Muscle of back (tissue), 3 donors: ENCODE measurements at regions not wholly inside any gene's neighbourhood (a gene's known extent, or its start where the extent isn't known, plus 50 kb on each side); places are given as distances from the start of the nearest gene placed in this dataset.

Experiments used
- DNase-seq, 3 donors: peaks; one replicate each; pipeline versions ENCODE4 v3.0.0 to v3.0.0-alpha.2; 2013

DNA sequence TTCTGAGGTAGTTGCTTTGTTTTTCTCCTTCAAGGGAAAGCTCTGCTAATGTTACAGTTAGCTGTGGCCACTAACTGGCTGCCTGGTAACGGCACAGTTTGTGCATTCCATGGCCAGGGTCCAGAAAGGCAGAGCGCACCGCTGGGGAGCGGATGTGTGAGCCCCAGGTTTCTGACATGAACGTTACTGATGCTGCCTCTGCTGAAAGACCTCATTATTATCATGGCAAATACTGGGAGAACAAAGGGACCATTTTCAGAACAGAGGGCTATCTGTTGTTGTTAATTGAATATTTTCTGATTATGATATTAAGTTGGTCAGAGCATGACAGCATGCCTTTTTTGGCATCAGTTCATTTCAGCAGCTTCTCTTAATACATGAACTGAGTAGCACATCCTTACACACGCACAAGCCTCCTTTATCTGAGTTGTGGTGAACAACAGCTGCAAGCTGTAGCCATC lies 134.1 kb downstream of the NUDT12 start:
- DNase-seq = peak; percentile 48 to 74 (median 53)

DNA sequence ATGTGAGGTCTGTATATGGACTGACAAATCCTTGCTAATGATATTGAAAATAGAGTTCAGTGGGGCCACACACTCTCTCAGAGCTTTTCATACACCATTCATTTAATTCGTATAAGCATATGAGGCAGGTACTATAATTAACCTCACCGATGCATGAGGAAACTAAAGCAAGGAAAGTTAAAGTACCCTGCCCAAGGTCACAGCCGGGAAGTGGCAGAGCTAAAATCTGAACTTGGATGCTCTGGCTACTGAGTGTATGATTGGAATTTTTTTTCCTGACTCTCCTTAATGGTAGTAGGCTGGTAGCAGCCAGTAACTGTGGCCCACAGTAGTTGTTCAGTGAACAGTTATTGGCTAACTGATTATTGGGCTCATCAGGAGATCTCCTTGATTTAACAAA lies 135.3 kb downstream of the NUDT12 start:
- DNase-seq = no peak

DNA sequence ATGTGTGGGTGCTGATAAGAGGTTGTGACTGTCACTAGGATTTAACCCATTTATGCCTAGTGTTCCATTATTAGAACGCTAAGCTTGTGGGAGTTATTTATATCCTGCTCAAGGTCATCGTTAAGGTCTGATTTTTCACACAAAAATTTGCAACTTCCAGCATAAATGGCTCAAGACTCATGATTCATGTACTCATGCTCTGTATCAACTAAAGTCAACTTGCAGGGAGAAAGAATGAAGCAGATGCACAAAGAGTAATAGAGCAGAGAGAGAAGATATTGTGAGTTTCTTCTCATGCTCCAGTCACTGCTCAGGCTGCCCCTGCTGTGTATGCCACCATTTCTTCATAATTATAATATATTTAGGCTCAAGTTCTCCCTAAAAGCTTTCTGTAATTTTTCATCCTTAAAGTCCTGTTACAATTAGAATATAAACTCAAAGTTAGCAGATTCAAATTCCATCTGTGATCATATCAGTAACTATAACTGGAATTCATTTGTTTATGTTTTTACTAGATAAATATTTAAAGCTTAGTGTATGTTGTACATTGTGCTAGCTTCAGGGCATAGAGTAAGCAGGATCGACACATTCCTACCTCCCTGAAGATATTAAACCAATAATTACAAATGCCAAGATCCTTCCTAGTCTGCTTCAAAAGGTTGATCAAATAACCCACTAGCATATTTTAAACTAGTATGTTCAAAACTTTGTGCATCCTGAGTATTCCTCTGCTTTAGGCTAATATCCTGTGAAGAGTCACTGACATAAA lies 136.7 kb downstream of the NUDT12 start:
- no peak for DNase-seq

DNA sequence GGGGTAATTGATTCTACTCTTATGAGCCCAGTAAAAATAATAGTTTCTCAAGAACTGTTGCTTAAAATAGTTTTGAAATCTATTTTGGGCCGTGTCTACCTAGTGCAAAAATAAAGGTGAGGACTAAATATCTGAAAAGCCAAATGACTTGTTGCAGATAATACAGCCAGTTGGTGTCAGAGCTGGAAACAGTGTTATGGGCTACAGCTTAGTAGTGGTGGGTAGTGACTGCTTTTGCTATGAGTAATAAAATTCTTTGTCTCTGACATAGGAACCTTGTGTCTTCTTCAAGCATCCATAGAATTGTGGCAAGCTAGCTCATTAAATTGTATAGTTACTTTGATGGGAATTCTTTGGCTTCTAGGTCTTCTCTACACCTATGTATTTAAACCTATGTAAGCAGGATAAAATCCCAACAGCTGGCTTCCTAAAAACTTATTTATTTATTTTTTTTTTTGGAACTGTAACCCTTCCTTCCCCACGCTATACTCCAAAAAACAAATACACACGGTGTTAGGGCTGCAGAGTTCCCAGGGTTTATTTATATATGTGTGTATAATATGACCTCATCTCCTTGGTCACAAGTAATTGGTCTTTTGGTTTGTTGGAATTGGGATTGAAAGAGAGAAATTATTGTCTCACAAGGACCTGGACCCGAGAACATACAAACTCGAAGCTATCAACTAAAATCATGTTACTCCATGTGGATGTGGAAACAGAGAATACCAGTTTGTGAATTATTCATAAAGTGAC lies 138.0 kb downstream of the NUDT12 start:
- DNase-seq = peak in 1 of 3 donors; percentile 51

DNA sequence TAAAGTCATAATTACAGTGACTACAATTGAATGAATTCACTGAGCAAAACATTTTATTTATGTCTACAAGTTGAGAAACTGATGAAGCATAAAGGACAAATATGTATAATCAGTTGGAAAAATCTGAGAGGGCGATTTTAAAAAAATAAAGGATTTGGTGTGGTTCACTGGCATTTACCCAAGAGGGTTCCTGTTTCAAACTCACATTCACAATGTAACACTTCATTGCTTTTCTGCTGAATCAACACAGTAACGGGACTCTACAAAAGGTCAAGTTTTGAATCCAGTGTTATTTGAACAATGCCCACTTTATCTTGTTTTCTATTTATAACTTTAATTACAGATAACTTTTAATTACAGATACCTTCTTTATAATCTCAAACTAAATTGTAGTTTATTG lies 138.6 kb downstream of the NUDT12 start:
- DNase-seq = no peak

DNA sequence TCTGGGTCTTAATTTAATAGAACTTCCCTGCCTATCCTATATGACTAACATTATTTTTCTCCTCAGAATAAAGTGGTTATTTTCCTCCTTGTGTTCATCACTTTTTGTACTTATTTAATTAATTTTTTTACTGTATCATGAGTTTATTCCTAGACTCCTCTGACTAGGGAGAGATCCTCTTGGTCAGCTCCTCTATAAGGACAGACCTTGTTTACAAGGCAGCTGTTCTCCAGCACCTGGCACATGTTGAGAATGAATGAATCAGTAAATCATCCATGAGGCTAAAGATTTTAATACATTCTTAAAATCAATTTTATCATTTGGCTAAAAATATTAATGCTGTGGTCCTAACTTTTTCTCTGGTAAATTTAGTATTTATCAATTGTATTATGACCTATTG lies 139.8 kb downstream of the NUDT12 start:
- DNase-seq = peak in 1 of 3 donors; percentile 16

DNA sequence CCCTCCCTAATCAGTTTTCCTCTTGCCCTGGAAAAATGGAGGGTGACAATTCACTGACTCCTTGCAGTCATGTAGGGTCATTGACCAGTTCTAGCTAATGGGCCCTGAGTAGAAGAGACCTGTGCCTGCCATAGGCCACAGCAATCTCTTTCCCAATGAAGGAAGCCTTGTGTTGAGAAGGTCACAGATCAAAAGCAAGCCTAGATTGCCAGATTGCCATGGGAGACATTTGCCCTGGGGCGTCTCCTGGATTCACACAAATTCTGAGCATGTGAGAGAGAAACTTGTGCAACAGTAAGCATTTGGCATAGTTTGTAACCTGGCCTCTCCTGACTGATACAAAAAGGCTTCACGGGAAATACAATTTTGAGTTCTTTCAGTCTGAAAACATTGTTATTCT lies 148.0 kb downstream of the NUDT12 start:
- no peak for DNase-seq

DNA sequence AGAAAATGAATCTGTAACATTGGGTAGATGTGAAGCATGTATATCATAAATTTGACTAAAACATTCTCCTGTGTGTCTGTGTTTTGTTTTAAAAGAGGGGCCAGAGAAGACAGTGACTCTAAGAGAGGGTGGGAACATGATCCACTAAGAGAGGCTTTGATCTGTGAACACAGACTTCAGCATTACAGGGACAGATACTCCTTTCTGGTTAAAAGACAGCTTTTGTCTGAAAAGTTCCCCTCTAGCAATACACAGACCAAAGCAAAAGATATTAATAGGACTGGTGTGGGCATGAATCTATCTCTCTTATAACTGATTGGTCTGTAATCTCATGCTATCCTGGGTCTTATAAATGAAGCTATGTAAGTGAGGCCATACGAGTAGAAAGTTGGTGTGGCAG lies 150.9 kb downstream of the NUDT12 start:
- DNase-seq = no peak

DNA sequence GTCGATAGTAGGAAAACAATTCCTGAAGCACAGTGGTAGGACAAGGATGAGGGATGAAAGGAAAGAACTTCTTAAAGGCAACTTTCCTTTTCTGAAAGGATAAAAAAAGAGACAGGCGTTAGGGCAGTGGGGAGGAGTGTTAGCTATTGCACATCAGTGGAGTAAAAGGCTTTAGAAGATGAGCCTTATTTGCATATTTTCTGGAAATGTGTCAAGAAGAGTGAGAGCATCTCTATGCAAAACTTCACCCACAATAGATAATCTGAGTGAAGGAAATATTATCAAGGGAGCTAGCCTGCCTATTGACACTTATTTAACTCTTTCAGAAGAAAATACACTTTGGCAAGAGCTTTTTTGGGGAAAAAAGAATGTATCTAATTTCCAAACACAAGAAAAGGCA lies 151.6 kb downstream of the MACIR start:
- DNase-seq = no peak

DNA sequence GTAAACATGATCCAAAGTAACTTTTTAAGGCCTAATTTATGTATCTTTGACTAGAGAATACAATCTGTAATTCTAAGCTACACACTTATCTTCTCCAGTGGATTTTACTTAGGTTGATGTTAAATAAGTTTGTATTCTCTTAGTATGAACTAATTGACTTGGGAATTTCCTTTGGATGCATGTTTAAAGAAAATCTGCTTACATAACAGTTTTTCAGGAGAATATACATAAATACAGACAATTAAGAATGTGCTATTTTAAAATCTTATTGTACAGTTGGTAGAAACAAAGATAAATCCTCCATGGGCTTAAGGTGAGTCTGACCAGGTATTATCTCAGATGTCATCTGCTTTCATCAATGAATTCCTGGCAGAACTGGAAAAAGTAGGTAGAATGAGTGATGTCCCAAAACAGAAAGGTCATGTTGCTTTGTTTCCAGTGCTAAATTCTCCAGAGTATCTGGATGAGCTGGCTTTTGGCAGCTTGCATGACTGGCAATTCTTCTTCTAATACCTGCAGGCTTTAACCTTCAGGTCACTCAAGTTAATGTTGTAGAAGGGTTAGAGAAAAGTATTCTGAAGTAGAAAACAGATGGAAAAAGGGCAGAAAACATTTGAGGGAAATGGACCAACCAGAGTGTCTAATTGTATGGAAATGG lies 150.6 kb downstream of the MACIR start:
- DNase-seq = no peak

DNA sequence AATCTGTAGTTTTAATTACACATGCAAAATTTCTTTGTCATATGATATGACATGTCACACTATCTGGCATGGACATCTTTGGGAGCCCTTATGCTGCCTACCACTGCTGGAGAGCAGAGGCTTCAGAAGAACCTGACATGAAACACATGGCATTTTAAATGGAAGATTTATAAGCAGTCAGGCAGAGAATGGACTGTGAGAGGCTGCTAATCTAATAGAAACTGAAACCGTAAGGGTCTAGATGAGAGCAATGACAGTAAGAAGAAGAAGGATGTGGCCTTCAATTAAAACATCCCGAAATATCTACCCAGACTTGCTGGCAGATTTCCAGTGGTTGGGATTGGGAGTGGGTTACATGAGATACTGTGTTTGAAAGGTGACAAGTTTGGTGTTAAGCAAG lies 149.8 kb downstream of the MACIR start:
- DNase-seq = no peak

DNA sequence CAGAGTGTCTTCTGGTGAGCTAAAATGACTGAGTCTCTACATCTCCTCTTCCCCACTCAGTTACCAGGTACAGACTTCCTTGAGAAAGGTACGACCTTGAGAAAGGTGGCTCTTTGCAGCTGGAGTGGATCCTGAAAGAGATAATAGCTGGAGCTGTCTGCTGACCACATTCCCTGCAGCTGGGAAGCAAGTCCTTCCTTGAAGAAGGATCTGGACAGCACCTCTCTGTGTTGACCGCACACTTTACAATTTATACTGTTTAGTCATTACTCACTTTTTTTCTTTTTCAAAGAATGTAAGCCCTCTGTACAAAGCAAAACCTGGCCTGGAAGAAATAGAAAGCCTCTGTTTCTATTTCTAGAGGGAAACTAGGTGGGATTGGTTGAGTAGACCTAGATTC lies 148.8 kb downstream of the MACIR start:
- DNase-seq = no peak

DNA sequence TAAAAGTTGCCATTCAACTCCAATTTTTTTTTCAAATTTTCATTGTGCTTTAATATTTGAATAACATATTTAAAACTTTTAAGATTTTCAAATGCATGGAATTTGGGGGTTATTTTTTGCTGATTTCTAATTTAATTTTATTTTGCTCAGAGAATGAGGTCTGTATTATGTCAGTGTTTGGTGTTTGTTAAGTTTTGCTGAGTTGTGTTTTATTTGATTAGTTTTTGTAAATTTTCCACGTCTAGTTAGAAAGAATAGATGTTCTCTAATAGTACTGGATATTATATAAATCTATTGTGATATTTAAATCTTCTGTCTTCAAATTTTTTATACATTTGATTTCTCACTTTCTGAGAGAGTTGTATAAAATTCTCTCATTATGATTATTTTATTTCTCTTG lies 145.9 kb downstream of the MACIR start:
- no peak for DNase-seq

DNA sequence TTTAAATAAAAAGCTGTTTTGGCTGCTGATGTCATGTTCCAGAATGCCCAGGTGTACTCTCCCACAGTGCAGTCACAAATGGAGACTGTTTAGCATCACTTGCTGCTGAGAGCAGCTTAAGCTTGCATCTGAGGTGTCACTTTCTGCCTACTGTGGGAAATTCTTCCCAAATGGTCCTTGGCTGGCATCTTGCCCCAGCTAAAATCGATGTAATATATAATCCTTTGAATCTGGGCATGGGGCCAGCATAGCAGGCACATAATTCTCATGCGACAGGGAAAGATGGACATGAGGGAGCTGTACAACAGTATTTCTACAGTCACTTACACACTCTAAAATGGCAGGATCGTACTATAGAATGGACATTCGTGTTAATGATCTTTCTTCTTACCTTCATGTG lies 144.3 kb downstream of the MACIR start:
- no peak for DNase-seq

DNA sequence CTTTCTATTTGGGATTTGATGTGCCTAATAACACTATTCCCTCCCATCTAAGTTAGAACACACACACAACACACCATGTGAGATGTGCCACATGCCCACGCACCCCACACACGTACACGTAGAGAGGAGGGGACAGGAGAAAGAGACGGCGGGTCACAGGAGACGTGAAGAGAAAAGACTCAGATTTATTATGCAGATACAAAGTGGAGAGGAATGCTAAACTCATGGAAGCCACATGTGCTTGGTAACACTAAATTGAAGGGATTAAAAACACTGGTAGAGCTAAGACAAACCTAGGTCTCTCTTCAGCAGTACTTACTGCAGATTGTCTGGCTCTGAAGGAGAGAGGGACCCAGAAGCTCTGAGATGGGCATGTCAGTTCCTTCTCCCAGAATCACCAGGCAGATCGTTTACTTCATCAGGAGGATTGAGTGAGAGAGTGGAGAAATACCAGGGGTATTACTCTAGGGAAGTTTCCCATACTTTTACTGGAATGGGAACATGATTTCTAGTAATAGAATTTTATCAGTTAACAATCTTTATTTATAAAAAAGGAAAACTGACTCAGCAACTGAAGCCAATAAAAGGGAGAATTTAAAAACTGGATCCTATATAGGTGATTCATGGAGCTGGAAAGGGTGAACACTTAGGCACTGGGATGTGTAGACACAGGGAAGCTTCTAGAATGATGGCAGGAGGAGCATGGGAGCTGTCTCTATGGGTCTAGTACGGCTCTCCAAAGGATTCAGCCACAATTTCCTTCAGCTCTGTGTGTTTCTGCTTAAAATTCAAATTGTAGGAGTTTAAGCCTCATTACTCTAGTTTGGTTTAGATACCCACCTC lies 139.4 kb downstream of the MACIR start:
- peak in 1 of 3 donors; percentile 12 for DNase-seq

DNA sequence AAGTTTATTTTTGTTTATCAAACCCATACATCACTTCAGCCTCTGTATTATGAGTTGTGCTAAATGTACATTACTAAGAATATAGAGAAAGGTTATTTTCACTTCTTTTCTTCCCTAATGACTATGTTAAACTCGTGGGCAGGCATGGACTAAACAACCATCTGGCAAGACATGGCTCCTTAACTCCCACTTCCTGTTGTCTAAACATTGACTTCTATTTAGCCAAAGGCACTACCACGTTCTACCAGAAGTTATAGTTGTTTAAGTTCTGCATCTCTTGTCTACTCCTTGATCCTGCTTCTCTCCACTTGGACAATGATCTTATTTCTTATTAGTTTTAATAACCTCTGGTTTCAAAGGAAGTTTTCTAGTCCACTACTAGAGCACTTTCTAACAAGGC lies 136.1 kb downstream of the MACIR start:
- DNase-seq = no peak

DNA sequence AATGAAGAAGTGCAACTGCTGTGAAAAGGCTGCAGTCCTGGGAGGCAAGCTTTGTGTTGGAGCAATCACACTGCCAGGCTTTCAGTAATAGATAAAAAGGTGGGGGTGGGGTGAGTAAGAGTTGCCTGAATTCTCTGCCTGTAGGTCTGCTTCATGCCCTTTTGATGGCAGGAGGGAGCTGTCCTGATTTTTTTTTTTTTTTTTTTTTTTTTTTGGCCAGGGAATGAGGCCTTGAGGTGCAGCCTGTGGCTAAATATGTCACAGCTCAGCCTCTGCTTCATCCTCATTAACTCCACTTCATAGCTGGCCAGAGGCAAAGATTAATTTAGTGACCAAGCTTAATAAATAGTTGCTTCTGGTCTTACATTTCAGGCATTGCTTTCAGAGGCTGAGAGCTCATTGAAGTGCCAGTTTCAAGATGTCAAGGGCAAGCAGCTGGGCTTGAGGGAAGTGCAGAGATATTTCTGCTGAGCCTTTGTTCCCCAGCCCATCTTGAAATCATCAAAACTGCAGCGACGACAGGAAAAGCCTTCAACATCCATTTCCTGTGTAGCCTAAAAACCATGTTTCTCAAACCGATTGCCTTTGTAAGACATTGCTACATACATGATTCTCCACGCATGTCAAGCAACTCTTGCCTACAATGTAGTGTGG lies 134.7 kb downstream of the MACIR start:
- DNase-seq = peak; percentile 20 to 60 (median 33)

DNA sequence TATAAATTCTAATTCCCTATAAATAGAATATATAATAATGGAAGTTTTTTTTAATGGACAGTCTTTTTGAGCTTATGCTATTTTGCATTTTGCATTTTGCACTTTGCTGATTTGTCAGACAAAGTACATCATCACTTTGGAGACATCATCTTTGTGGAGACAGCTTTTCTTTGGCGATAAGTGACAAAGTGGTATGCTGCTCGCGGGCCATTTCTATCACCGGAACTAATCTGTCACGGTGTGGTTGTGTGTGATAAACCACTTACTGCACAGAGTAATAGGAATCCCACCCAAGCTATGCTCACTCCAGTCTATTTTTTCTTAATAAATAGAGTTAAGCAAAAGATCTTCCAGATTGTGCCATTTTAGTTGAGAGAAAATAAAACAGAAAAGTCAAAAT lies 133.1 kb downstream of the MACIR start:
- DNase-seq = no peak

DNA sequence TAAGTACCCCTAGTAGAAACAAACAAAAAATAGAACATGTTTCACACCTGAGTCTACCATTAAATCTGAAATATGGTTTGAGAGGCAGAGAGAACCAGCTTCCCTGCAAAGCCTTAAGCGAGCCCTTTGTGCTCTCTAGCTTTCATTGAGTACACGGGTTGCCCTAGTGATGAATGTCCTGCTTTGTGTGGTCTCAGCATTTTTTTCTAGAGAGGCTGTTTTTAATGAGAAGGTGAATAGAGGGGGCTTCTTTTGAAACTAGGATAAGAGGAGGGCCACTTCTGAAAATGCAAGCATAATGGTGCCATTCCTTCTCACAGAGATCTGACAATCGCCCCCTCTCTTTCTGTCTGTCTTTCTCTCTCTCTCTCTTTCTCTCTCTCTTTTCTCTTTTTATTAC lies 131.3 kb downstream of the MACIR start:
- DNase-seq = no peak

DNA sequence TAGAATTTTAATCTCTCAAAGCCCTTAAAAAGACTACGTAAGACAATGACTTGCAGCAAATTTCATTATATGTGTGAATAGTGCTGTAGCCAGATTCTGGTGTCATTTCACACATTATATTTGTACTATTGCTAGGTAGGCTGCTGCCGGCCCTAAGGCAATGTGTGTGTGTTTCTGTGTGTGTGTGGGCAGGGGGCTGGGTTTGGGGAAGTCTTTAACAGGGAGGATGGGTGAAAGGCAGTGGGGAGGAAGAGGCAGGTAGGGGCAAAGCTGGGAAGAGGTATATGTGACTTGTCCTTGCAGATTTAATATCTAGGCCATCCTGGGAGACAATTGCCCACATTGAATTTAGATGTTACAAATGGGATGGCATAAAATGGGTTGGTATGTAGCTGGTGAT lies 130.8 kb downstream of the MACIR start:
- no peak for DNase-seq

DNA sequence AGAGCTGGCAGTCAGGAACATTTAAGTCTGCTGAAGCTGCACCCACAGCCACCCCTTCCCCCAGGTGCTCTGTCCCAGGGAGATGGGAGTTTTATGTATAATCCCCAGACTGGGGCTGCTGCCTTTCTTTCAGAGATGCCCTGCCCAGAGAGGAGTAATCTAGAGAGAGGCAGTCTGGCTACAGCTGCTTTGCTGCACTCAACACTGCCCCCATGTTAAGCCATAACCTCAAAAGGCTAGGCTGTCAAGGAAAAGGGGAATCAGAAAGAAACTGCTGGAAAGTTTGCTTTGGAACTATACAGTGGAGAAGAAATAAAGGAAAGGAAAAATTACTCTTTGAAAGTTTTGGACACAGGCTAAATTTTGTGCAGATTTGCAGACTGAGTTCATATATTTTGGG lies 127.2 kb downstream of the MACIR start:
- DNase-seq = no peak
